Neural cell (in vitro differentiated cells): ENCODE measurements at regions not wholly inside any gene's neighbourhood (a gene's known extent, or its start where the extent isn't known, plus 50 kb on each side); places are given as distances from the start of the nearest gene placed in this dataset.

Source experiments
- CTCF ChIP-seq: fragments of 450-650 bp; IDR thresholded peaks from 2 replicates; pipeline ENCODE4 v1.5.1; 2014; ENCODE audit warnings: antibody characterized with exemption, mild to moderate bottlenecking, moderate library complexity; ENCODE audit not compliant: poor library complexity, severe bottlenecking
- EP300 ChIP-seq: fragments of 450-650 bp; conservative IDR thresholded peaks from 2 replicates; pipeline ENCODE4 v1.6.1; 2014; ENCODE audit warnings: antibody characterized with exemption, mild to moderate bottlenecking, moderate library complexity; ENCODE audit not compliant: poor library complexity, severe bottlenecking
- EZH2 ChIP-seq: fragments of 200-600, 300-800 bp; shearing (Covaris generic), sonication (generic); IDR thresholded peaks from 2 replicates; pipeline ENCODE4 v1.6.1; 2014; ENCODE audit warnings: antibody characterized with exemption, low read length, borderline replicate concordance, mild to moderate bottlenecking; ENCODE audit not compliant: insufficient read depth, poor library complexity, severe bottlenecking
- MXI1 ChIP-seq: fragments of 450-650 bp; conservative IDR thresholded peaks from 2 replicates; pipeline ENCODE4 v1.6.1; 2014; ENCODE audit warnings: antibody characterized with exemption, mild to moderate bottlenecking; ENCODE audit not compliant: poor library complexity, severe bottlenecking
- POLR2AphosphoS5 ChIP-seq: IDR thresholded peaks from 2 replicates; pipeline ENCODE4 v1.6.1; 2012
- RAD21 ChIP-seq: fragments of 450-650 bp; conservative IDR thresholded peaks from 2 replicates; pipeline ENCODE4 v1.6.1; 2014; ENCODE audit warnings: antibody characterized with exemption, mild to moderate bottlenecking, moderate library complexity
- SMC3 ChIP-seq: fragments of 450-650 bp; conservative IDR thresholded peaks from 2 replicates; pipeline ENCODE4 v1.6.1; 2014; ENCODE audit warnings: antibody characterized with exemption, mild to moderate bottlenecking, moderate library complexity; ENCODE audit not compliant: poor library complexity
- TAF1 ChIP-seq: IDR thresholded peaks from 2 replicates; pipeline ENCODE4 v1.6.1; 2012; ENCODE audit warnings: low read depth
- TF ChIP-seq, protein P1 (sequence below): IDR thresholded peaks from 2 replicates; pipeline ENCODE4 v1.6.1; 2012; ENCODE audit warnings: borderline replicate concordance

- TF ChIP-seq CTCF (peak; percentile 98), TAF1 (no peak), POLR2AphosphoS5 (no peak), EZH2 (no peak), EP300 (no peak), RAD21 (peak; percentile 99), SMC3 (peak; percentile 98), MXI1 (no peak)
- TF ChIP-seq, protein P1, sequence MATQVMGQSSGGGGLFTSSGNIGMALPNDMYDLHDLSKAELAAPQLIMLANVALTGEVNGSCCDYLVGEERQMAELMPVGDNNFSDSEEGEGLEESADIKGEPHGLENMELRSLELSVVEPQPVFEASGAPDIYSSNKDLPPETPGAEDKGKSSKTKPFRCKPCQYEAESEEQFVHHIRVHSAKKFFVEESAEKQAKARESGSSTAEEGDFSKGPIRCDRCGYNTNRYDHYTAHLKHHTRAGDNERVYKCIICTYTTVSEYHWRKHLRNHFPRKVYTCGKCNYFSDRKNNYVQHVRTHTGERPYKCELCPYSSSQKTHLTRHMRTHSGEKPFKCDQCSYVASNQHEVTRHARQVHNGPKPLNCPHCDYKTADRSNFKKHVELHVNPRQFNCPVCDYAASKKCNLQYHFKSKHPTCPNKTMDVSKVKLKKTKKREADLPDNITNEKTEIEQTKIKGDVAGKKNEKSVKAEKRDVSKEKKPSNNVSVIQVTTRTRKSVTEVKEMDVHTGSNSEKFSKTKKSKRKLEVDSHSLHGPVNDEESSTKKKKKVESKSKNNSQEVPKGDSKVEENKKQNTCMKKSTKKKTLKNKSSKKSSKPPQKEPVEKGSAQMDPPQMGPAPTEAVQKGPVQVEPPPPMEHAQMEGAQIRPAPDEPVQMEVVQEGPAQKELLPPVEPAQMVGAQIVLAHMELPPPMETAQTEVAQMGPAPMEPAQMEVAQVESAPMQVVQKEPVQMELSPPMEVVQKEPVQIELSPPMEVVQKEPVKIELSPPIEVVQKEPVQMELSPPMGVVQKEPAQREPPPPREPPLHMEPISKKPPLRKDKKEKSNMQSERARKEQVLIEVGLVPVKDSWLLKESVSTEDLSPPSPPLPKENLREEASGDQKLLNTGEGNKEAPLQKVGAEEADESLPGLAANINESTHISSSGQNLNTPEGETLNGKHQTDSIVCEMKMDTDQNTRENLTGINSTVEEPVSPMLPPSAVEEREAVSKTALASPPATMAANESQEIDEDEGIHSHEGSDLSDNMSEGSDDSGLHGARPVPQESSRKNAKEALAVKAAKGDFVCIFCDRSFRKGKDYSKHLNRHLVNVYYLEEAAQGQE, result no peak
These were observed 120.5 kb upstream of the CHD6 start for GRCh38 chr20:41738604-41739206.
